SK-N-SH (cell line): ENCODE measurements at regions not wholly inside any gene's neighbourhood (a gene's known extent, or its start where the extent isn't known, plus 50 kb on each side); places are given as distances from the start of the nearest gene placed in this dataset.

Experiments used
- CTCF ChIA-PET: fragments of 300-600, 350-600 bp; formaldehyde crosslinking; extraction: SDS; loops from one replicate; lab custom pipeline; 2021; lab: Yijun Ruan, JAX
- POLR2A ChIA-PET: fragments of 350-600 bp; sonication (Branson Sonifier 250); formaldehyde crosslinking; extraction: SDS; loops from one replicate; lab custom pipeline; 2020; ENCODE audit warnings: antibody characterized with exemption, inconsistent platforms; lab: Yijun Ruan, JAX
- DNase-seq: peaks from one replicate; pipeline ENCODE4 v3.0.0; 2012
- H2AFZ ChIP-seq: fragments of 200-600 bp; sonication (generic); 2 replicates; pipeline ENCODE4 v1.8.1; 2016; ENCODE audit warnings: antibody characterized with exemption, mild to moderate bottlenecking, low read depth
- H3F3A ChIP-seq: fragments of 200-600 bp; sonication (generic); replicated peaks from 2 replicates; pipeline ENCODE3; 2016; ENCODE audit warnings: antibody characterized with exemption, mild to moderate bottlenecking; ENCODE audit not compliant: insufficient read depth
- H3K27ac ChIP-seq, 2 experiments: fragments of 200-500 bp in 1 of 2; fragments of 200-600 bp in 1 of 2; sonication (Bioruptor generic) in 1 of 2; sonication (generic), shearing (Covaris generic) in 1 of 2; 2 replicates each; pipeline versions ENCODE4 v1.5.1 to v1.6.1; 2014 to 2016; ENCODE audit warnings: low read depth in 2 of 2, inconsistent platforms in 1 of 2, low read length in 1 of 2, mild to moderate bottlenecking in 1 of 2, mixed read lengths in 1 of 2
- H3K27me3 ChIP-seq: fragments of 200-600 bp; sonication (generic), shearing (Covaris generic); 2 replicates; pipeline ENCODE4 v1.6.1; 2016; ENCODE audit warnings: mixed run types; ENCODE audit not compliant: insufficient read depth
- H3K36me3 ChIP-seq, 2 experiments: fragments of 200-500 bp in 1 of 2; fragments of 200-600 bp in 1 of 2; sonication (Bioruptor generic) in 1 of 2; sonication (generic) in 1 of 2; replicated peaks in 1 of 2; 2 replicates each; pipeline versions ENCODE3 to v1.5.1; 2014 to 2016; ENCODE audit warnings: low read length in 1 of 2, mild to moderate bottlenecking in 1 of 2; ENCODE audit not compliant: insufficient read depth in 2 of 2, control insufficient read depth in 1 of 2
- H3K4me1 ChIP-seq, 2 experiments: fragments of 200-500 bp in 1 of 2; fragments of 200-600 bp in 1 of 2; sonication (Bioruptor generic) in 1 of 2; sonication (generic), shearing (Covaris generic) in 1 of 2; 2 replicates each; pipeline versions ENCODE4 v1.5.1 to v1.6.1; 2014 to 2016; ENCODE audit warnings: low read depth in 1 of 2, low read length in 1 of 2, mixed run types in 1 of 2; ENCODE audit not compliant: insufficient read depth in 2 of 2, control insufficient read depth in 1 of 2
- H3K4me2 ChIP-seq: fragments of 200-600 bp; sonication (generic), shearing (Covaris generic); 2 replicates; pipeline ENCODE4 v1.6.1; 2017; ENCODE audit warnings: mixed run types
- H3K4me3 ChIP-seq, 2 experiments: fragments of 200-500 bp in 1 of 2; fragments of 200-600 bp in 1 of 2; sonication (Bioruptor generic) in 1 of 2; sonication (generic), shearing (Covaris generic) in 1 of 2; 2 replicates each; pipeline versions ENCODE4 v1.5.1 to v1.8.1; 2014 to 2016; ENCODE audit warnings: low read depth in 2 of 2, inconsistent platforms in 1 of 2, low read length in 1 of 2, mild to moderate bottlenecking in 1 of 2, mixed read lengths in 1 of 2, moderate library complexity in 1 of 2
- H3K79me2 ChIP-seq: fragments of 200-600 bp; sonication (generic); 2 replicates; pipeline ENCODE4 v1.8.1; 2017; ENCODE audit warnings: mild to moderate bottlenecking; ENCODE audit not compliant: insufficient read depth
- H3K9ac ChIP-seq: fragments of 200-600 bp; sonication (generic); 2 replicates; pipeline ENCODE4 v1.6.1; 2017; ENCODE audit warnings: mixed run types
- H3K9me2 ChIP-seq: fragments of 200-600 bp; sonication (generic); 2 replicates; pipeline ENCODE4 v1.6.1; 2017; ENCODE audit warnings: mixed run types
- H3K9me3 ChIP-seq: fragments of 200-600 bp; sonication (generic); 2 replicates; pipeline ENCODE4 v1.6.1; 2017; ENCODE audit warnings: mixed run types, mild to moderate bottlenecking, moderate library complexity
- H4K20me1 ChIP-seq: fragments of 200-600 bp; sonication (generic); 2 replicates; pipeline ENCODE4 v1.6.1; 2017; ENCODE audit warnings: mild to moderate bottlenecking, mixed run types; ENCODE audit not compliant: insufficient read depth
- ELF1 ChIP-seq: IDR thresholded peaks from 2 replicates; pipeline ENCODE4 v1.4.0; 2012
- EP300 ChIP-seq, 2 experiments: IDR thresholded peaks; 2 replicates each; pipeline versions ENCODE4 v1.4.0 to v1.6.1; 2012; ENCODE audit warnings: borderline replicate concordance in 1 of 2, low read depth in 1 of 2, low read length in 1 of 2
- FOXJ3 ChIP-seq: sonication (generic); formaldehyde crosslinking; IDR thresholded peaks from 2 replicates; pipeline ENCODE4 v1.5.1; 2020; ENCODE audit warnings: mild to moderate bottlenecking, missing genetic modification reagents
- FOXM1 ChIP-seq: IDR thresholded peaks from 2 replicates; pipeline ENCODE4 v1.4.0; 2012; ENCODE audit warnings: low read depth, mild to moderate bottlenecking
- GATA2 ChIP-seq: sonication (generic); formaldehyde crosslinking; IDR thresholded peaks from 2 replicates; pipeline ENCODE4 v1.5.0; 2020; ENCODE audit warnings: mild to moderate bottlenecking, missing genetic modification reagents
- JUND ChIP-seq: IDR thresholded peaks from 2 replicates; pipeline ENCODE4 v1.4.0; 2012
- NFIC ChIP-seq: IDR thresholded peaks from 2 replicates; pipeline ENCODE4 v1.4.0; 2012; ENCODE audit warnings: borderline replicate concordance
- NRF1 ChIP-seq: IDR thresholded peaks from 2 replicates; pipeline ENCODE4 v1.6.1; 2012; ENCODE audit warnings: low read depth, mild to moderate bottlenecking, low read length
- RCOR1 ChIP-seq: fragments of 150-350 bp; IDR thresholded peaks from 2 replicates; pipeline ENCODE4 v1.6.1; 2017; ENCODE audit warnings: antibody characterized with exemption, low read length
- RFX5 ChIP-seq: IDR thresholded peaks from 2 replicates; pipeline ENCODE4 v1.6.1; 2012; ENCODE audit warnings: mild to moderate bottlenecking, improper control_type of control experiment, low read length
- RXRA ChIP-seq: IDR thresholded peaks from 2 replicates; pipeline ENCODE4 v1.4.0; 2012; ENCODE audit warnings: low read depth, mild to moderate bottlenecking, borderline replicate concordance
- TAF1 ChIP-seq: IDR thresholded peaks from 2 replicates; pipeline ENCODE4 v1.6.1; 2012; ENCODE audit warnings: low read depth, mild to moderate bottlenecking, low read length, moderate library complexity, borderline replicate concordance
- YY1 ChIP-seq: IDR thresholded peaks from 2 replicates; pipeline ENCODE4 v1.4.0; 2012; ENCODE audit warnings: low read depth, mild to moderate bottlenecking
- WGBS: methylation state at CpG from one replicate; pipeline ENCODE4 v1.1.6; 2017; ENCODE audit warnings: low lambda C conversion rate; 5-methylcytosine and 5-hydroxymethylcytosine counted together
- TF ChIP-seq, protein P1 (sequence below): fragments of 200-600 bp; sonication (generic); IDR thresholded peaks from 2 replicates; pipeline ENCODE4 v1.6.1; 2017; ENCODE audit warnings: antibody characterized with exemption, mild to moderate bottlenecking, moderate library complexity
- TF ChIP-seq, protein P2 (sequence below): IDR thresholded peaks from 2 replicates; pipeline ENCODE4 v1.6.1; 2012; ENCODE audit warnings: mild to moderate bottlenecking, low read depth, low read length, moderate library complexity
- TF ChIP-seq, protein P3 (sequence below): IDR thresholded peaks from 2 replicates; pipeline ENCODE4 v1.4.0; 2012; ENCODE audit warnings: low read depth, borderline replicate concordance
- TF ChIP-seq, protein P4 (sequence below): fragments of 150-350 bp; IDR thresholded peaks from 2 replicates; pipeline ENCODE4 v1.6.1; 2017; ENCODE audit warnings: antibody characterized with exemption, low read length, low read depth, borderline replicate concordance
- TF ChIP-seq, protein P5 (sequence below): IDR thresholded peaks from 2 replicates; pipeline ENCODE4; 2012
- TF ChIP-seq, protein P6 (sequence below): IDR thresholded peaks from 2 replicates; pipeline ENCODE4 v1.4.0; 2012; ENCODE audit warnings: low read depth
- TF ChIP-seq, protein P7 (sequence below): fragments of 150-350 bp; IDR thresholded peaks from 2 replicates; pipeline ENCODE4 v1.6.1; 2016; ENCODE audit warnings: mild to moderate bottlenecking, low read depth, low read length

DNA sequence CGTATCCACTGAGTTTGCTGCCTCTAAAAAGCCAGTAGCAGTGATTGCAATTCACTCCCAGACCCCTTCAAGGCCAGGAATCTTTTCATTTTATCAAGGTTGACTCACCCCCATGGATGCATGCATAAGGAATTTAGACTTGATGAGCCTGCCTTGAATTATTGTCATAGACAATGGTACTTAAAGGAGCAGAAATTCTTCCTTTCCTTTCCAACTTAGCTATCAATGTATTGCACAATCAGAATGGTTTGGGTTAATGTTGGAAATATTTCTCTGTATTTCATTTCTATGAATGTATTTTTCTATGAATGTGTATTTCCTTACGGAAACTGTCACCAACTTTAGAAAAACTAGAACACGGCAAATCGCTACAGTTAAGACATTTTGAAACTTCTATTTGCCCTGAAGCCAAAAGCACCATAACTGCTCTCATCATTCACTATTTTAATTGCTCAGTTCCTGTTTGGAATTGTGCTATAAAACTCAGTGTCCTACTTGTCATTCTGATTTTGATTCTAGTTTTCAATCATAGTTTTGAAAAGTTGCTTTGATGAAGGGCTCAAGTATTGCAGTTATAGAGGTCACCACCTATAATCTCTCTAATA, 355.7 kb upstream of the AKR1E2 start (continued):
- TF ChIP-seq RXRA (peak; percentile 22; the same call in 1 of the 2 replicates), RFX5 (no peak), NFIC (peak; percentile 75), FOXM1 (peak; percentile 86), EP300 (IDR thresholded peaks at IDR 0.05; ENCODE audit: borderline replicate concordance in 1 of 2, low read depth in 1 of 2, low read length in 1 of 2) (peak in 1 of 2 experiments; percentile 96; a peak in 2 of 4 replicates)

DNA sequence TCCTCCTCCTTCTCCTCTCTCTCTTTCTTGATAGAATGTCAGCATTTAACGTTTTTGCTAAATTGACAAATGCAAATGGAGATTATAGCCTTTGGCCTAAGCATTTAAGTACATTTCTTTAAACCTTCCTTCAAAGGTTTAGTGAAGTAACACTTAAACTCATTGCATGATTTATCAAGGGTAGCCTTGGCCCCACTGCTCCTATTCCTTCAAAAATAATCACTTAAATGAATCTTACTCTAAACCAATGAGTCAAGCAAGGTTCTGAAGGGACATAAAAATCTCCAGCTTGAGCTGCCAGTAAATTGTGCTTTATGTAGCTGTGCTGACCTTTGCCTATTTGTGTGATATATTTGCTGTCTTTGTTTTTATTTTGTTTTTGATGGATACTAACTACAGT, 358.5 kb upstream of the AKR1E2 start:
- Histone ChIP-seq H4K20me1 (no peaks in the 10 kb centered on the region), H3F3A (peaks cover 13% of the 10 kb centered on the region), H3K9ac (no peak overlapping the region), H2AFZ (no peak overlapping the region), H3K4me1 (peaks cover 0 to 17% of the 10 kb centered on the region in 2 experiments; a peak in 3 of 4 replicates)
- WGBS: 27% methylated on average over 1 of the region's 1 CpG
- TF ChIP-seq NFIC (no peak), RCOR1 (no peak), ELF1 (no peak), NRF1 (no peak), JUND (no peak), TAF1 (no peak), YY1 (no peak), FOXM1 (no peak), GATA2 (CRISPR knock-in tag) (no peak), RFX5 (no peak), FOXJ3 (CRISPR knock-in tag) (no peak), RXRA (no peak)
- TF ChIP-seq, protein P1, sequence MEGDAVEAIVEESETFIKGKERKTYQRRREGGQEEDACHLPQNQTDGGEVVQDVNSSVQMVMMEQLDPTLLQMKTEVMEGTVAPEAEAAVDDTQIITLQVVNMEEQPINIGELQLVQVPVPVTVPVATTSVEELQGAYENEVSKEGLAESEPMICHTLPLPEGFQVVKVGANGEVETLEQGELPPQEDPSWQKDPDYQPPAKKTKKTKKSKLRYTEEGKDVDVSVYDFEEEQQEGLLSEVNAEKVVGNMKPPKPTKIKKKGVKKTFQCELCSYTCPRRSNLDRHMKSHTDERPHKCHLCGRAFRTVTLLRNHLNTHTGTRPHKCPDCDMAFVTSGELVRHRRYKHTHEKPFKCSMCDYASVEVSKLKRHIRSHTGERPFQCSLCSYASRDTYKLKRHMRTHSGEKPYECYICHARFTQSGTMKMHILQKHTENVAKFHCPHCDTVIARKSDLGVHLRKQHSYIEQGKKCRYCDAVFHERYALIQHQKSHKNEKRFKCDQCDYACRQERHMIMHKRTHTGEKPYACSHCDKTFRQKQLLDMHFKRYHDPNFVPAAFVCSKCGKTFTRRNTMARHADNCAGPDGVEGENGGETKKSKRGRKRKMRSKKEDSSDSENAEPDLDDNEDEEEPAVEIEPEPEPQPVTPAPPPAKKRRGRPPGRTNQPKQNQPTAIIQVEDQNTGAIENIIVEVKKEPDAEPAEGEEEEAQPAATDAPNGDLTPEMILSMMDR: no peak
- TF ChIP-seq, protein P2, sequence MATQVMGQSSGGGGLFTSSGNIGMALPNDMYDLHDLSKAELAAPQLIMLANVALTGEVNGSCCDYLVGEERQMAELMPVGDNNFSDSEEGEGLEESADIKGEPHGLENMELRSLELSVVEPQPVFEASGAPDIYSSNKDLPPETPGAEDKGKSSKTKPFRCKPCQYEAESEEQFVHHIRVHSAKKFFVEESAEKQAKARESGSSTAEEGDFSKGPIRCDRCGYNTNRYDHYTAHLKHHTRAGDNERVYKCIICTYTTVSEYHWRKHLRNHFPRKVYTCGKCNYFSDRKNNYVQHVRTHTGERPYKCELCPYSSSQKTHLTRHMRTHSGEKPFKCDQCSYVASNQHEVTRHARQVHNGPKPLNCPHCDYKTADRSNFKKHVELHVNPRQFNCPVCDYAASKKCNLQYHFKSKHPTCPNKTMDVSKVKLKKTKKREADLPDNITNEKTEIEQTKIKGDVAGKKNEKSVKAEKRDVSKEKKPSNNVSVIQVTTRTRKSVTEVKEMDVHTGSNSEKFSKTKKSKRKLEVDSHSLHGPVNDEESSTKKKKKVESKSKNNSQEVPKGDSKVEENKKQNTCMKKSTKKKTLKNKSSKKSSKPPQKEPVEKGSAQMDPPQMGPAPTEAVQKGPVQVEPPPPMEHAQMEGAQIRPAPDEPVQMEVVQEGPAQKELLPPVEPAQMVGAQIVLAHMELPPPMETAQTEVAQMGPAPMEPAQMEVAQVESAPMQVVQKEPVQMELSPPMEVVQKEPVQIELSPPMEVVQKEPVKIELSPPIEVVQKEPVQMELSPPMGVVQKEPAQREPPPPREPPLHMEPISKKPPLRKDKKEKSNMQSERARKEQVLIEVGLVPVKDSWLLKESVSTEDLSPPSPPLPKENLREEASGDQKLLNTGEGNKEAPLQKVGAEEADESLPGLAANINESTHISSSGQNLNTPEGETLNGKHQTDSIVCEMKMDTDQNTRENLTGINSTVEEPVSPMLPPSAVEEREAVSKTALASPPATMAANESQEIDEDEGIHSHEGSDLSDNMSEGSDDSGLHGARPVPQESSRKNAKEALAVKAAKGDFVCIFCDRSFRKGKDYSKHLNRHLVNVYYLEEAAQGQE: no peak
- TF ChIP-seq, protein P3, sequence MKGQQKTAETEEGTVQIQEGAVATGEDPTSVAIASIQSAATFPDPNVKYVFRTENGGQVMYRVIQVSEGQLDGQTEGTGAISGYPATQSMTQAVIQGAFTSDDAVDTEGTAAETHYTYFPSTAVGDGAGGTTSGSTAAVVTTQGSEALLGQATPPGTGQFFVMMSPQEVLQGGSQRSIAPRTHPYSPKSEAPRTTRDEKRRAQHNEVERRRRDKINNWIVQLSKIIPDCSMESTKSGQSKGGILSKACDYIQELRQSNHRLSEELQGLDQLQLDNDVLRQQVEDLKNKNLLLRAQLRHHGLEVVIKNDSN: no peak
- TF ChIP-seq, protein P4, sequence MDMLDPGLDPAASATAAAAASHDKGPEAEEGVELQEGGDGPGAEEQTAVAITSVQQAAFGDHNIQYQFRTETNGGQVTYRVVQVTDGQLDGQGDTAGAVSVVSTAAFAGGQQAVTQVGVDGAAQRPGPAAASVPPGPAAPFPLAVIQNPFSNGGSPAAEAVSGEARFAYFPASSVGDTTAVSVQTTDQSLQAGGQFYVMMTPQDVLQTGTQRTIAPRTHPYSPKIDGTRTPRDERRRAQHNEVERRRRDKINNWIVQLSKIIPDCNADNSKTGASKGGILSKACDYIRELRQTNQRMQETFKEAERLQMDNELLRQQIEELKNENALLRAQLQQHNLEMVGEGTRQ: no peak
- TF ChIP-seq, protein P5, sequence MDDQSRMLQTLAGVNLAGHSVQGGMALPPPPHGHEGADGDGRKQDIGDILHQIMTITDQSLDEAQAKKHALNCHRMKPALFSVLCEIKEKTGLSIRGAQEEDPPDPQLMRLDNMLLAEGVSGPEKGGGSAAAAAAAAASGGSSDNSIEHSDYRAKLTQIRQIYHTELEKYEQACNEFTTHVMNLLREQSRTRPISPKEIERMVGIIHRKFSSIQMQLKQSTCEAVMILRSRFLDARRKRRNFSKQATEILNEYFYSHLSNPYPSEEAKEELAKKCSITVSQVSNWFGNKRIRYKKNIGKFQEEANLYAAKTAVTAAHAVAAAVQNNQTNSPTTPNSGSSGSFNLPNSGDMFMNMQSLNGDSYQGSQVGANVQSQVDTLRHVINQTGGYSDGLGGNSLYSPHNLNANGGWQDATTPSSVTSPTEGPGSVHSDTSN: no peak
- TF ChIP-seq, protein P6, sequence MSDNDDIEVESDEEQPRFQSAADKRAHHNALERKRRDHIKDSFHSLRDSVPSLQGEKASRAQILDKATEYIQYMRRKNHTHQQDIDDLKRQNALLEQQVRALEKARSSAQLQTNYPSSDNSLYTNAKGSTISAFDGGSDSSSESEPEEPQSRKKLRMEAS: no peak
- TF ChIP-seq, protein P7, sequence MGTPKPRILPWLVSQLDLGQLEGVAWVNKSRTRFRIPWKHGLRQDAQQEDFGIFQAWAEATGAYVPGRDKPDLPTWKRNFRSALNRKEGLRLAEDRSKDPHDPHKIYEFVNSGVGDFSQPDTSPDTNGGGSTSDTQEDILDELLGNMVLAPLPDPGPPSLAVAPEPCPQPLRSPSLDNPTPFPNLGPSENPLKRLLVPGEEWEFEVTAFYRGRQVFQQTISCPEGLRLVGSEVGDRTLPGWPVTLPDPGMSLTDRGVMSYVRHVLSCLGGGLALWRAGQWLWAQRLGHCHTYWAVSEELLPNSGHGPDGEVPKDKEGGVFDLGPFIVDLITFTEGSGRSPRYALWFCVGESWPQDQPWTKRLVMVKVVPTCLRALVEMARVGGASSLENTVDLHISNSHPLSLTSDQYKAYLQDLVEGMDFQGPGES: no peak
- TF ChIP-seq, all 33 proteins: peak for 0
- ChIA-PET CTCF (no interaction called here), POLR2A (no interaction called here)
- Histone ChIP-seq H3K9me3 (no peaks in the 10 kb centered on the region), H3K36me3 (no peaks in the 10 kb centered on the region), H3K4me3 (no peak overlapping the region), H3K27me3 (no peaks in the 10 kb centered on the region), H3K79me2 (no peaks in the 10 kb centered on the region), H3K27ac (no peak overlapping the region), H3K9me2 (no peaks in the 10 kb centered on the region), H3K4me2 (no peak overlapping the region)
- DNase-seq: no peak
